ENCODE measurements at regions not wholly inside any gene's neighbourhood (a gene's known extent, or its start where the extent isn't known, plus 50 kb on each side); places are given as distances from the start of the nearest gene placed in this dataset.

DNA sequence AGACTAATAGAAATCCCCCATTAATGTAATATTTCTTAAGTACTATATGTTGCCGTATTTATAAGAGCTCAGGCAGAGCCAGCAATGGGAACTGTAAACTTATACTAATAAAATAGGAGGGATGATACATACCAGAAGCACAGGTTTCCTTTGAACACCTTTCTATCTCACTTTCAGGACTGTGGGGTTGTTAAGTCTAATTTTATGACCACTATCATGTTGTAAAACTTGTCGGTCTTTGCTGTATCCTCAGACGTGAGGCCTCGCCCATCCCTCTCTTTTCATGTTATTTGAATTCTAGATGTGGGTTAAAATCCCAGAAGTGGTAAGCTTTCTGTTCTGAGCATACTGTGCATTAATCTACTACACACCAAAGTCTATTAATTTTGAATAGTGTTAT lies 1083.5 kb upstream of the TENM4 start:
- TF ChIP-seq, protein P1, sequence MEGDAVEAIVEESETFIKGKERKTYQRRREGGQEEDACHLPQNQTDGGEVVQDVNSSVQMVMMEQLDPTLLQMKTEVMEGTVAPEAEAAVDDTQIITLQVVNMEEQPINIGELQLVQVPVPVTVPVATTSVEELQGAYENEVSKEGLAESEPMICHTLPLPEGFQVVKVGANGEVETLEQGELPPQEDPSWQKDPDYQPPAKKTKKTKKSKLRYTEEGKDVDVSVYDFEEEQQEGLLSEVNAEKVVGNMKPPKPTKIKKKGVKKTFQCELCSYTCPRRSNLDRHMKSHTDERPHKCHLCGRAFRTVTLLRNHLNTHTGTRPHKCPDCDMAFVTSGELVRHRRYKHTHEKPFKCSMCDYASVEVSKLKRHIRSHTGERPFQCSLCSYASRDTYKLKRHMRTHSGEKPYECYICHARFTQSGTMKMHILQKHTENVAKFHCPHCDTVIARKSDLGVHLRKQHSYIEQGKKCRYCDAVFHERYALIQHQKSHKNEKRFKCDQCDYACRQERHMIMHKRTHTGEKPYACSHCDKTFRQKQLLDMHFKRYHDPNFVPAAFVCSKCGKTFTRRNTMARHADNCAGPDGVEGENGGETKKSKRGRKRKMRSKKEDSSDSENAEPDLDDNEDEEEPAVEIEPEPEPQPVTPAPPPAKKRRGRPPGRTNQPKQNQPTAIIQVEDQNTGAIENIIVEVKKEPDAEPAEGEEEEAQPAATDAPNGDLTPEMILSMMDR (IDR thresholded peaks at IDR 0.05) = no peak
- no peak for TF ChIP-seq POLR2A (IDR thresholded peaks at IDR 0.05)
- Histone ChIP-seq H3K9me3 (no peaks in the 10 kb centered on the region), H3K4me1 (no peaks in the 10 kb centered on the region), H3K27me3 (no peaks in the 10 kb centered on the region), H3K4me3 (no peak overlapping the region), H3K27ac (no peak overlapping the region), H3K36me3 (ENCODE audit: low read depth, missing control alignments) (no peaks in the 10 kb centered on the region)
- 72 to 75% methylated on average over 4 of the region's 4 CpGs for WGBS, 2 donors
- no peak for DNase-seq
- intact Hi-C loops (cut with DNase I; ENCODE audit: low total_unique reads) = no loop called here

- no peak for DNase-seq
- Histone ChIP-seq H3K27me3 (no peaks in the 10 kb centered on the region), H3K4me1 (no peaks in the 10 kb centered on the region), H3K27ac (no peak overlapping the region), H3K4me3 (no peak overlapping the region), H3K36me3 (ENCODE audit: low read depth, missing control alignments) (no peaks in the 10 kb centered on the region), H3K9me3 (no peaks in the 10 kb centered on the region)
- intact Hi-C loops (cut with DNase I; ENCODE audit: low total_unique reads) = no loop called here
- TF ChIP-seq, protein P1 (IDR thresholded peaks at IDR 0.05) = no peak
- no peak for TF ChIP-seq POLR2A (IDR thresholded peaks at IDR 0.05)
- whole genome bisulfite sequencing, 2 donors = 47 to 56% methylated on average over 1 of the region's 1 CpG
Observed at GRCh38 chr11:80523057-80523456, 1082.2 kb upstream of the TENM4 start.

- no peak for DNase-seq
- no peaks in the 10 kb centered on the region for H3K27me3 ChIP-seq
- H3K27ac ChIP-seq = no peak overlapping the region
- no peaks in the 10 kb centered on the region for H3K36me3 ChIP-seq (ENCODE audit: low read depth, missing control alignments)
- 89 to 91% methylated on average over 3 of the region's 3 CpGs for WGBS, 2 donors
- no peak overlapping the region for H3K4me3 ChIP-seq
- intact Hi-C loops (cut with DNase I; ENCODE audit: low total_unique reads) = no loop called here
- H3K4me1 ChIP-seq = no peaks in the 10 kb centered on the region
- no peak for TF ChIP-seq POLR2A (IDR thresholded peaks at IDR 0.05)
- TF ChIP-seq, protein P1 (IDR thresholded peaks at IDR 0.05) = no peak
- no peaks in the 10 kb centered on the region for H3K9me3 ChIP-seq
Observed at GRCh38 chr11:80521592-80521991, 1080.8 kb upstream of the TENM4 start.

- 46 to 68% methylated on average over 2 of the region's 2 CpGs for WGBS, 2 donors
- intact Hi-C loops (cut with DNase I; ENCODE audit: low total_unique reads) = no loop called here
- Histone ChIP-seq H3K27ac (no peak overlapping the region), H3K4me3 (no peak overlapping the region), H3K9me3 (no peaks in the 10 kb centered on the region), H3K27me3 (no peaks in the 10 kb centered on the region), H3K4me1 (no peaks in the 10 kb centered on the region), H3K36me3 (ENCODE audit: low read depth, missing control alignments) (no peaks in the 10 kb centered on the region)
- no peak for TF ChIP-seq POLR2A (IDR thresholded peaks at IDR 0.05)
- TF ChIP-seq, protein P1 (IDR thresholded peaks at IDR 0.05) = no peak
- no peak for DNase-seq
Observed at GRCh38 chr11:80520507-80520887, 1079.7 kb upstream of the TENM4 start.

DNA sequence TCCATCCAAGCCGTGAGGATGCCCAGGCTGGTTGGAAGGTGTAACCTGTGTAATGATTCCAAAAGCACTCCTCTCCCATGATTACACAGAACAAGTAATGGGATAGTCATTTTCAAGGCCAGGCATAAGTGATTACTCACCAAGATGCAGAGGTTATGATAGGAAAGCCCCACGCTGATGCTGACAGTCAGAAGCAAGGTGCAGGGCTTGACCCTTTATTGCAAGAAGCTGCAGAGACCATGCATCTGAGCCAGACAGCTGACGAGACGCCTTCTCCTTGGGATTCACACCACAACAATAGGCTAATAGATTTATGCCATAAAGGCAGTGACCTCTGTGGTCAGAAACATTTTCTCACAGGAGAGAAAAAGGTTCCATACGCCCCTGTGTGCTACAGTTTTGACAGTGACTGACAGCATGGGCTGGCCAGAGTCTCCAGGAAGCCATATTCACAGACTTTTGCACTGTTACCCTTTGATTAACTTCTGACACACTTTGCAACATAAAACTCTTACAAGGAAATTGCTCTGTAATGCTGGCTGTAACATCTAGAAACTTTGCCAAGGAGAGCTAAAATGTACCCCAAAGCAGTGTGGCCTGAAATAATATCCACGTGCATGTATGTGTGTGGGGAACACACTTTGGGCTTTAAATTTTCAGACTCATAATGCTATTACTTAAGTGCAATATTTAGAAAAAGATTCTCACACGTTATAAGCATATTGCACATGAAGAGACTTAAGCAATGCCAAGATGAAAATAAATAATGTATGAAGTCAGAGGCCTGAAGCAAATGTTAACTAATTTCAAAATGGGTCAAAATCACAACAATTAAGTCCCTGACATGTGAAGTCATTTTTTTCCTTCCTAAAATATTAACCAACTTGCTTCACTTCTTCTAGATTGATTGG lies 1079.0 kb upstream of the TENM4 start:
- H3K4me1 ChIP-seq = no peaks in the 10 kb centered on the region
- DNase-seq = no peak
- H3K27me3 ChIP-seq = no peaks in the 10 kb centered on the region
- WGBS, 2 donors = 57 to 69% methylated on average over 7 of the region's 7 CpGs
- TF ChIP-seq POLR2A (IDR thresholded peaks at IDR 0.05) = no peak
- TF ChIP-seq, protein P1 (IDR thresholded peaks at IDR 0.05) = no peak
- intact Hi-C loops (cut with DNase I; ENCODE audit: low total_unique reads) = no loop called here
- H3K36me3 ChIP-seq (ENCODE audit: low read depth, missing control alignments) = no peaks in the 10 kb centered on the region
- no peaks in the 10 kb centered on the region for H3K9me3 ChIP-seq
- no peak overlapping the region for H3K27ac ChIP-seq
- no peak overlapping the region for H3K4me3 ChIP-seq
